Erythroblast (primary cell): ENCODE measurements at regions not wholly inside any gene's neighbourhood (a gene's known extent, or its start where the extent isn't known, plus 50 kb on each side); places are given as distances from the start of the nearest gene placed in this dataset.

ENCODE experiments used
- DNase-seq, 2 experiments: peaks; one replicate each; lab custom pipeline; 2025; lab: John Stamatoyannopoulos, UW
- GATA1 ChIP-seq: IDR thresholded peaks from 2 replicates; pipeline ENCODE4 v1.6.1; 2011; ENCODE audit warnings: low read depth, mild to moderate bottlenecking, control low read depth, low read length, moderate library complexity
- POLR2A ChIP-seq: IDR thresholded peaks from 2 replicates; pipeline ENCODE4 v1.6.1; 2011; ENCODE audit warnings: mild to moderate bottlenecking, low read length

GRCh38 chr6:4687989-4688947 is 87.9 kb upstream of the CDYL start:
- TF ChIP-seq GATA1 (no peak), POLR2A (no peak)
- DNase-seq, result peak; percentile 71 to 86

- TF ChIP-seq POLR2A (no peak), GATA1 (no peak)
- no peak for DNase-seq
Observed at GRCh38 chr6:4687656-4687988, 88.6 kb upstream of the CDYL start.

GRCh38 chr6:4682431-4683097 is 93.6 kb upstream of the CDYL start:
- TF ChIP-seq GATA1 (no peak), POLR2A (no peak)
- peak in 1 of 2 experiments; percentile 37 for DNase-seq

GRCh38 chr6:4678506-4679300 is 97.5 kb upstream of the CDYL start:
- TF ChIP-seq GATA1, result no peak
- peak in 1 of 2 experiments; percentile 21 for DNase-seq

GRCh38 chr6:4677751-4678065 is 98.5 kb upstream of the CDYL start:
- DNase-seq, result no peak
- TF ChIP-seq GATA1, result no peak
- no peak for TF ChIP-seq POLR2A

GRCh38 chr6:4677011-4677750 is 99.0 kb upstream of the CDYL start:
- TF ChIP-seq POLR2A, result no peak
- TF ChIP-seq GATA1, result no peak
- DNase-seq, result no peak

GRCh38 chr6:4676016-4676415 is 100.2 kb upstream of the CDYL start:
- TF ChIP-seq POLR2A (no peak), GATA1 (no peak)
- no peak for DNase-seq

GRCh38 chr6:4675121-4675520 is 101.1 kb upstream of the CDYL start:
- TF ChIP-seq GATA1, result no peak
- no peak for TF ChIP-seq POLR2A
- no peak for DNase-seq

GRCh38 chr6:4673861-4674260 is 102.3 kb upstream of the CDYL start:
- TF ChIP-seq POLR2A, result no peak
- no peak for TF ChIP-seq GATA1
- no peak for DNase-seq

- DNase-seq, result no peak
Observed at GRCh38 chr6:4672772-4673171, 103.4 kb upstream of the CDYL start.

GRCh38 chr6:4671587-4672115 is 104.6 kb upstream of the CDYL start:
- no peak for TF ChIP-seq GATA1
- TF ChIP-seq POLR2A, result no peak
- DNase-seq, result no peak

More at GRCh38 chr6:4672772-4673171, 103.4 kb upstream of the CDYL start:
- TF ChIP-seq POLR2A (no peak), GATA1 (no peak)

- TF ChIP-seq GATA1, result no peak
- no peak for DNase-seq
Observed at GRCh38 chr6:4670824-4671409, 105.3 kb upstream of the CDYL start.

GRCh38 chr6:4670290-4670689 is 105.9 kb upstream of the CDYL start:
- DNase-seq, result no peak
- TF ChIP-seq POLR2A (no peak), GATA1 (no peak)
